Testis (tissue), 2 donors: ENCODE measurements at regions not wholly inside any gene's neighbourhood (a gene's known extent, or its start where the extent isn't known, plus 50 kb on each side); places are given as distances from the start of the nearest gene placed in this dataset.

Experiments used
- POLR2A ChIP-seq: fragments of 450-650 bp; IDR thresholded peaks from one replicate; pipeline ENCODE4 v1.6.1; 2017; ENCODE audit warnings: antibody characterized with exemption, mild to moderate bottlenecking, moderate library complexity
- TF ChIP-seq, protein P1 (sequence below), 3 experiments: fragments of 450-650 bp in 2 of 3; fragments of 200-600 bp in 1 of 3; sonication (generic) in 1 of 3; IDR thresholded peaks; one replicate each; pipeline ENCODE4 v1.5.1; 2016 to 2019; ENCODE audit warnings: antibody characterized with exemption in 3 of 3, mild to moderate bottlenecking in 2 of 3, moderate library complexity in 1 of 3

DNA sequence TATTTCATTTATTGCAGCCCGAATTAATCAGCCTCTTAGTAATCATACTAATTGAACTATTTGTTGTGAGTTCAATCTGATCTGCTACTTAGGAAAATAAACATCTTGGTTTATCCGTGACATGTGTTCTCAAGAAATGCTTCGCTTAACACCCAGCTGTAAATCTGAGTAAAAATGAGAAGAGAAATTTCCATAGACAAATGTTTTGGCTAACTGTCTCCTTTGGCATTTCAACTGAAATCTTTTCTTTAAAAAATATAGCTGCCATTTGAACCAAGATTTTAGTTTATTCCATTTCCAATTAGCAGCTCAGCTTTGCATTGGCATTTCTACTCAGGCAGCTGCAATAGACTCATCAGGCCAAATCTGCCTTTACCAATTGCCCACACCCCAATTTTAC is 180.5 kb upstream of the PTER start:
- TF ChIP-seq, protein P1, sequence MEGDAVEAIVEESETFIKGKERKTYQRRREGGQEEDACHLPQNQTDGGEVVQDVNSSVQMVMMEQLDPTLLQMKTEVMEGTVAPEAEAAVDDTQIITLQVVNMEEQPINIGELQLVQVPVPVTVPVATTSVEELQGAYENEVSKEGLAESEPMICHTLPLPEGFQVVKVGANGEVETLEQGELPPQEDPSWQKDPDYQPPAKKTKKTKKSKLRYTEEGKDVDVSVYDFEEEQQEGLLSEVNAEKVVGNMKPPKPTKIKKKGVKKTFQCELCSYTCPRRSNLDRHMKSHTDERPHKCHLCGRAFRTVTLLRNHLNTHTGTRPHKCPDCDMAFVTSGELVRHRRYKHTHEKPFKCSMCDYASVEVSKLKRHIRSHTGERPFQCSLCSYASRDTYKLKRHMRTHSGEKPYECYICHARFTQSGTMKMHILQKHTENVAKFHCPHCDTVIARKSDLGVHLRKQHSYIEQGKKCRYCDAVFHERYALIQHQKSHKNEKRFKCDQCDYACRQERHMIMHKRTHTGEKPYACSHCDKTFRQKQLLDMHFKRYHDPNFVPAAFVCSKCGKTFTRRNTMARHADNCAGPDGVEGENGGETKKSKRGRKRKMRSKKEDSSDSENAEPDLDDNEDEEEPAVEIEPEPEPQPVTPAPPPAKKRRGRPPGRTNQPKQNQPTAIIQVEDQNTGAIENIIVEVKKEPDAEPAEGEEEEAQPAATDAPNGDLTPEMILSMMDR (IDR thresholded peaks at IDR 0.05): no peak
- no peak for TF ChIP-seq POLR2A
